ENCODE measurements at regions not wholly inside any gene's neighbourhood (a gene's known extent, or its start where the extent isn't known, plus 50 kb on each side); places are given as distances from the start of the nearest gene placed in this dataset.
A peak's percentile ranks its signal among the peaks of the same experiment; 100 is the strongest.
"Not testable (repeated sequence)": the region's sequence is repeated elsewhere in the genome, so short reads cannot be mapped to it uniquely, and the experiment has no call there.

DNA sequence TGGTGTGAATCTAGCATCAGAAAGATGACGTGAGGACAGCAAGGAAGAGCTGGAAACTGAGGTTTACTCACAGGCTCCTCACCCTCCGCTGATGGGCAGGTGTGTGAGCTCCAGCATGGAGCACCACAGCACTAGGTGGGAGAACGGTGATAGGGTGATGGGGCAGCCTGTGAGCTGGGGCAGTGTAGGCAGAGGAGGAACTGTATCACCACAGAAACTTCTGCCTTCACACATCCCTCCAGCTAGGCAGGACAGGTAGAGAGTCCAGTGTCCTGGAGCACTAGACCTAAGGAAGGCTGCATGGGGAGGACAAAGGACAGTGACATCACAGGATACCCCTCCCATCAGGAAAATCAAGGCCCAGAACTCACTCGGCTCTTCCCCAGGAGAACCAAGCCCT is 241.8 kb upstream of the PRSS58 start:
- TF ChIP-seq, protein P1, sequence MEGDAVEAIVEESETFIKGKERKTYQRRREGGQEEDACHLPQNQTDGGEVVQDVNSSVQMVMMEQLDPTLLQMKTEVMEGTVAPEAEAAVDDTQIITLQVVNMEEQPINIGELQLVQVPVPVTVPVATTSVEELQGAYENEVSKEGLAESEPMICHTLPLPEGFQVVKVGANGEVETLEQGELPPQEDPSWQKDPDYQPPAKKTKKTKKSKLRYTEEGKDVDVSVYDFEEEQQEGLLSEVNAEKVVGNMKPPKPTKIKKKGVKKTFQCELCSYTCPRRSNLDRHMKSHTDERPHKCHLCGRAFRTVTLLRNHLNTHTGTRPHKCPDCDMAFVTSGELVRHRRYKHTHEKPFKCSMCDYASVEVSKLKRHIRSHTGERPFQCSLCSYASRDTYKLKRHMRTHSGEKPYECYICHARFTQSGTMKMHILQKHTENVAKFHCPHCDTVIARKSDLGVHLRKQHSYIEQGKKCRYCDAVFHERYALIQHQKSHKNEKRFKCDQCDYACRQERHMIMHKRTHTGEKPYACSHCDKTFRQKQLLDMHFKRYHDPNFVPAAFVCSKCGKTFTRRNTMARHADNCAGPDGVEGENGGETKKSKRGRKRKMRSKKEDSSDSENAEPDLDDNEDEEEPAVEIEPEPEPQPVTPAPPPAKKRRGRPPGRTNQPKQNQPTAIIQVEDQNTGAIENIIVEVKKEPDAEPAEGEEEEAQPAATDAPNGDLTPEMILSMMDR (IDR thresholded peaks at IDR 0.05), result no peak
- Histone ChIP-seq H3K4me1 (peaks cover 0 to 5% of the 10 kb centered on the region in 2 donors), H3K27ac (no peak overlapping the region), H3K36me3 (no peaks in the 10 kb centered on the region), H3K4me3 (no peak overlapping the region), H3K9me3 (no peaks in the 10 kb centered on the region), H3K27me3 (no peaks in the 10 kb centered on the region)
- intact Hi-C loops (cut with DNase I; ENCODE audit: low total_unique reads), result no loop called here
- no peak for DNase-seq (ENCODE audit: low spot score in 2 of 2)

DNA sequence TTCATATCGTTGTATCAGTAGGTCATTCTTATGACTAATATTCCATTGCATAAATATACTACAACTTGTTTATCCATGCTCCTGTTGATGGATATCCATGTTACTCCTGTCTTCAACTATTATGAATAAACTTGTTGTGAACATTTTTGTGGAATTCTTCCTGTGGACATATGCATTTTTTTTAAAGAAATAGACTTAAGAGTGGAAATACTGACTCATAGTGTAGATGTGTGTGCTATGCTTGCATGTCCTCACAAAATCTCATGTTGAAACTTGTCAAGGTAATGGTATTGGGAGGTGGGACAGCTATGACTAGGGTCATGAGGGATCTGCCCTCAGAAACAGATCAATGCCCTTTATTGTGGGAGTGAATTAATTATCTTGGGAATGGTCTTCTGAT is 240.5 kb upstream of the PRSS58 start:
- Histone ChIP-seq H3K27ac (no peak overlapping the region), H3K27me3 (no peaks in the 10 kb centered on the region), H3K9me3 (no peaks in the 10 kb centered on the region), H3K36me3 (no peaks in the 10 kb centered on the region), H3K4me1 (peaks cover 0 to 5% of the 10 kb centered on the region in 2 donors), H3K4me3 (no peak overlapping the region)
- TF ChIP-seq POLR2AphosphoS5 (IDR thresholded peaks at IDR 0.05), result no peak
- TF ChIP-seq POLR2A (IDR thresholded peaks at IDR 0.05), result no peak
- TF ChIP-seq, protein P1 (IDR thresholded peaks at IDR 0.05), result no peak
- intact Hi-C loops (cut with DNase I; ENCODE audit: low total_unique reads), result no loop called here
- no peak for DNase-seq (ENCODE audit: low spot score in 2 of 2)

DNA sequence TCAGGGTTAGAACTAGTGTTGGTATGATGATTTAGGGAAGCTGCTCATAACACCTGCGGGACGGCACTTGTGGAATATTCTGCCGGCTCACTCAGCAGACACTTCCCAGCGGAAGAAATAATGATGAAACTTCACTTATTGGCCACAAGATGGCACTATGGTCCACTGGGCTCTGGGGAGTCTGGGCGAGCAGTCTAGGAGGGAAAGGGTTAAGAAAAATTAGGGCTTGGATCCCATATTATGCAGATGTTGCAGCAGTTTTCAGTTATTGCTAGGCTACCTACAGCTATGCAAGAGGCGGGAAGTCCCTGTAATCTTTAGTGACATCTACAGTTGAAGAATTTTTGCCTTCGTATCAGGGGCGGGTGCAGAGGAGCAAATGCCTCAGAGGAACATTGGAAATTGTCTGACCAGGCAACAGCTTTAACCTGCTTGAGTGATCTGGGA is 238.7 kb upstream of the PRSS58 start:
- no peaks in the 10 kb centered on the region for H3K36me3 ChIP-seq
- H3K27ac ChIP-seq, result no peak overlapping the region
- no peak for DNase-seq (ENCODE audit: low spot score in 2 of 2)
- no peaks in the 10 kb centered on the region for H3K9me3 ChIP-seq
- intact Hi-C loops (cut with DNase I; ENCODE audit: low total_unique reads), result no loop called here
- TF ChIP-seq, protein P1 (IDR thresholded peaks at IDR 0.05), result peak; percentile 20 to 63 (median 61)
- TF ChIP-seq POLR2A (IDR thresholded peaks at IDR 0.05) (no peak), POLR2AphosphoS5 (IDR thresholded peaks at IDR 0.05) (no peak)
- H3K4me1 ChIP-seq, result peaks cover 0 to 5% of the 10 kb centered on the region in 2 donors
- H3K4me3 ChIP-seq, result no peak overlapping the region
- H3K27me3 ChIP-seq, result no peaks in the 10 kb centered on the region

DNA sequence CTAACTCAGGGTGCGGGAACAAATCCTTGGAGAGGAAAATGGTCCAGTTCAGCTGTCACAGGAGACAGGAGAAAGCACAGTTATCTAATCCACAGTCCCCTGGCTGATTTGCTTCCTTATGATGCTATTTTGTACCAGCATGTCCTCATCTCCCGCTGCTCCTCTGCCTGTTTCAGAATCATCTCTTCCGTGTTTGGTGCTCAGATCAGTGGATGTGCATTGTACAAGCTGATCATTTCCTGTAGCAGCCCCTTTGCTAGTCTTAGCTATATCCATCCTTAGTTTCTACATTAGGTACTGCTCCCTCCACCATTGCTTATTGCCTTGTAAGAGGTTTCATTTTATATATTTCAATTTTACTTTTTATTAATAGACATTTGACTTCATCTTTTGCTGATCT is 238.0 kb upstream of the PRSS58 start:
- intact Hi-C loops (cut with DNase I; ENCODE audit: low total_unique reads); H3K9me3 ChIP-seq; H3K27ac ChIP-seq; H3K27me3 ChIP-seq; H3K36me3 ChIP-seq; H3K4me3 ChIP-seq; H3K4me1 ChIP-seq; DNase-seq (ENCODE audit: low spot score in 2 of 2): not testable (repeated sequence)

DNA sequence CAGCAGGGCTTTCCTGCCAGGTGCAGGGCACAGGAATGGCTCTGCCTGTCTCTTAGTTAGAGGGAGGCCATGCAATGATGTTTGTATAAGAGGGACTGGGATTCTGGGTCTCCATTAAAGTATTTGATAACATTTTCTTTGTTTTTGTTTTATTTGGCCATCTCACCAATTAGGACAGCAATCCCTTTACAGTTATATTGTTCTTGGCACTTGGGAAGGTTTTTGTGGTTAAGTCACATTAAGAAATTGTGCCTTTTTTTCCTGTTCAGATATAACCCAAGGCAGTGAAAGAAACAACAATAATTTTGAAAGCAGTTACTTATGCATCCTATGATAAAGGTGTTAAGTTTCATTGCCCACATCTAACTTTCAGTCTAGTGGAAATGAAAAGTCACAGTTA is 237.4 kb upstream of the PRSS58 start:
- H3K4me1 ChIP-seq; H3K9me3 ChIP-seq; H3K4me3 ChIP-seq; H3K36me3 ChIP-seq; intact Hi-C loops (cut with DNase I; ENCODE audit: low total_unique reads); H3K27me3 ChIP-seq; DNase-seq (ENCODE audit: low spot score in 2 of 2); H3K27ac ChIP-seq: not testable (repeated sequence)

DNA sequence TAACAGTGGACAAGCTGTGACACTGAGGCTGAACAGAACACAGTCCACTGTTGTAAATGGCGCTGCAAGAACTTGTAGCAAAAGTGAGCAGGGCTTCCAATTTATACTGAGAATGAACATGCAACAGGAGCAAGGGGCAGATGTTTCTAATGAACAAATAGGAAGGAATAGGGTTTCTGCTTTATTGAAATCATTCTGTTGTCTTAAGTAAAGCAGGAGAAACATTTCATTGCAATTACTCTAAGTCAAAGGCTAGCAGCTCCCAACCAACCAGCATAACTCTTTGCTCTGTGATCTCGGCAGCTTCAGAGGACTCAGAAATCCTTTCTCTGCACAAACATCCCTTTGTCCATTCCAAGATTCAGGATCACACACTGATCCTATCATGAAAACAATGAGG is 236.2 kb upstream of the PRSS58 start:
- Histone ChIP-seq H3K27ac (no peak overlapping the region), H3K4me1 (peaks cover 0 to 5% of the 10 kb centered on the region in 2 donors), H3K27me3 (no peaks in the 10 kb centered on the region), H3K4me3 (no peak overlapping the region), H3K9me3 (no peaks in the 10 kb centered on the region), H3K36me3 (no peaks in the 10 kb centered on the region)
- intact Hi-C loops (cut with DNase I; ENCODE audit: low total_unique reads), result no loop called here
- no peak for DNase-seq (ENCODE audit: low spot score in 2 of 2)
- TF ChIP-seq POLR2A (IDR thresholded peaks at IDR 0.05), result no peak

DNA sequence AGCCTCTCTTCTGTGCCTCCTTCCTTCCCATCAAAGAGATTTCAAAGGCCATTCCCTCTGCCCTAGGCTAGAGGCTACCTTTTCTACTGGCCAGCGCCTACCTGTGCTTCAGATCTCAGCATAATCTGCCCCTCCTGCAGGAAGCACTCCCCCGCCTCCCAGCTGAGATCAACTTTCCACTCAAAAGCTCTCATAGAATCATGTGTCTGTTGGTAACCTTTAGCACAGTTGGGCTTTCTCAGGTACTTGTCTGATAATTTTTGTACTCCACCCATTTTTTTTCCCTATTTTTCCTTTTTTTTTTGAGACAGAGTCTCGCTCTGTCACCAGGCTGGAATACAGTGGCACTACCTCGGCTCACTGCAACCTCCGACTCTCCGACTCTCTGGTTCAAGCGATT is 231.0 kb upstream of the PRSS58 start:
- H3K9me3 ChIP-seq, result no peaks in the 10 kb centered on the region
- H3K27me3 ChIP-seq, result no peaks in the 10 kb centered on the region
- TF ChIP-seq POLR2A (IDR thresholded peaks at IDR 0.05), result no peak
- TF ChIP-seq POLR2AphosphoS5 (IDR thresholded peaks at IDR 0.05), result no peak
- TF ChIP-seq, protein P1 (IDR thresholded peaks at IDR 0.05), result no peak
- no peak overlapping the region for H3K27ac ChIP-seq
- H3K36me3 ChIP-seq, result no peaks in the 10 kb centered on the region
- H3K4me3 ChIP-seq, result no peak overlapping the region
- no peaks in the 10 kb centered on the region for H3K4me1 ChIP-seq
- intact Hi-C loops (cut with DNase I; ENCODE audit: low total_unique reads), result no loop called here
- DNase-seq (ENCODE audit: low spot score in 2 of 2), result no peak

Measured in breast epithelium (tissue), 4 donors.